ENCODE measurements at regions not wholly inside any gene's neighbourhood (a gene's known extent, or its start where the extent isn't known, plus 50 kb on each side); places are given as distances from the start of the nearest gene placed in this dataset.

DNA sequence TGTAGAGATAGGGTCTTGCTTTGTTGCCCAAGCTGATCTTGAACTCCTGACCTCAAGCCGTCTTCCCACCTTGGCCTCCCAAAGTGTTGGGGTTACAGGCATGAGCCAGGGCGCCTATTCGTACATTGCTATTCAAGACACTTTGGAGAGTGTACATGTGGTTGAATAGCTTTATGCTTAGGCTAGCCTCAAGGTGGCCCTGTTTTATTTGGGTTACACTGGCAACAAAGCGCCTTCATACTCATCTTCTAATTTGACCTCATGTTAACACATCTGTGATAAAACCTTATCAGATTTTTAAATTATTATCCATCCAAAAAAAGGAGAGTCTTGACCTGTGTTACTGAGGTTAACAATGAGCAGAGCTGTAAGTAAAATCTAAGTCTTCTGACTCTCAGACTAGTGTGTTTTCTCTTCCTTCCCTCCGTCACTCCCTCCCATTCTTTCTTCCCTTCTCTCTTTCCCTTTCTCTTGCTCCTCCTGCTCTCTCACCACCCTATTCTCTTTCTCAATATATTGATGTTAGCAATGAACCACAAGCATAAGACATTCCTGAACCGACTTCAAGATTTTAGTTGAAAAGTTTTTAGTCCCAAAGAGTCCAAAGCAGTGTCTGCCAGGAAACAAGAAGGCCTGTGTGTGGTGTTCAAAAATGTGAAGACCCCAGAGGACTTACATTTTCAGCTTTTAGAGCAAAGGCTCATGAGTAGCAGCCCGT is 603.7 kb upstream of the CFAP20DC start:
- DNase-seq (ENCODE audit: low spot score), result no peak

DNA sequence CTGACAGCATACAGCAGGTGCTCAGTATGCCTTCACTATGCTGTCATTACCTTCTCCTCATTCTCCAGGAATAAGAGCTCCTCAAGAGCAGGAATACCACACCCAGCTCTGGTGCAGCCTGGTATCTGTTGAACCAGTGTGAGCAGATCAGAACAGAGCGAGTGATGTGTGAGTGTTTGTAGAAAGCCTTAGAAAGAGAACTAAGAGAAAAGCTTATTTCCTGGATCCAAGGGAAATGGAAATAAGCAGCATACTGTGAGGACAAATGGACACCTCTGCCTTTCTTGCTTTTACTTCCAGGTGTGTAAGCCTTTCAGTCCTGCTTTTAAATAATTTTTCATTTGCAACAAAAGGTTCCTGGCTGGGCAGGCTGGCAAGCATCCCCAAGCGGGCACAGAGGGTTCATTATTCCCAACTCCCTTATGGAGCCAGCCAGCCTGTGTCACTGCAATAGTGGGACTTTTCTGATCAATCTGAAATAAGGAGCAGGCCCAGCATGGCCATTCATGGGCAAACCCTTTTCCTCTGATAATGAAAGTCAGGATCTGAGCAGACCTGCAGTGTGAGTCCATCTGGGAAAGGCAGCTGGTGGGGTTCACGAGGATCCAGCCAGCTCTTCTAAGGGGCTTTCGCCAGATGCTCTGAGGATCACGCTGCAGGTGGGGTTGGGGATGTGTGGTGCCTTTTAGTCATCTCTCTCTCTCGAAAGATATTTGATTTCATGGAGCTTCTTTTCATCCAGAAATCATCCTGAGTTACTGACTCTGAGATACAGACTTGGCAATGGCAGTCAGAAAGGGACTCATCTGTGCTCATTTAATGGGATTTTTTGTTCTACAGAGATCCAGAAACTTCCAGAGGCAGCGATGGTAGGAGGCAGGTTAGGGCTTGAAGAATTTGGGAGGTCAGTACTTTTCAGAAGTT is 594.9 kb upstream of the CFAP20DC start:
- DNase-seq (ENCODE audit: low spot score), result no peak

DNA sequence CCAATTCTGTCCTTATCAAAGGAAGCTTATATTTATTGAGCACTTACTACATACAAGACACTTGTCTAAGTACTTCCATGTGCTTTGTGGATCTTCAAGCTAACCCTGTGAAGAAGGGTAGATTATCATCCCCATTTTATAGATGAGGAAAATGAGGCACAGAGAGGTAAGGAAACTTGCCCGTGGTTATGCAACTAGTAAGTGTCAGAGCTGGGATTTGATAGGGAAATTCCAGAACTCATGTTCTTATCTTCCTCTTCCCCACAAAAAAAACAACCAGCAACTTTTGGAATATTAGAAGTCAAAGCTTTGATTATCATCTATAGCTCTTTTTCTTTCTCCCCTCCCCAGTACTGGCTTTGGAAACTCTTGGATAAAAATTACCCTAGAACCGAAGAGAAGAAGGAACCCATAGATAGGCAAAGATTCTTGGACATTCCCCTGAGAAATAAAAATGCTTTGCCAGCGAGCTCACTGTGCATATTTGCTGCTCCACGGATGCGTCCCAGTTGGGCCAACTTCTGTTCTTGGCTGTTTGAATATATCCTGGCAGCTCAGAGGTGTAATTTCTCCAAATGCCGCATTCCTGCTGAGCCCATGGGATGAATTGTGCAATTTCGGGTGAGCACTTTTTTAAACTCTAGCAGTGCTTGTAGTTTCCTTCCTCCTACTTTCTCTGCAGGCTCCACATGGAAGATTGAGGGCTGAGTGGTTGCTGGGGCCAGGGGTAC is 591.5 kb upstream of the CFAP20DC start:
- DNase-seq (ENCODE audit: low spot score), result no peak

DNA sequence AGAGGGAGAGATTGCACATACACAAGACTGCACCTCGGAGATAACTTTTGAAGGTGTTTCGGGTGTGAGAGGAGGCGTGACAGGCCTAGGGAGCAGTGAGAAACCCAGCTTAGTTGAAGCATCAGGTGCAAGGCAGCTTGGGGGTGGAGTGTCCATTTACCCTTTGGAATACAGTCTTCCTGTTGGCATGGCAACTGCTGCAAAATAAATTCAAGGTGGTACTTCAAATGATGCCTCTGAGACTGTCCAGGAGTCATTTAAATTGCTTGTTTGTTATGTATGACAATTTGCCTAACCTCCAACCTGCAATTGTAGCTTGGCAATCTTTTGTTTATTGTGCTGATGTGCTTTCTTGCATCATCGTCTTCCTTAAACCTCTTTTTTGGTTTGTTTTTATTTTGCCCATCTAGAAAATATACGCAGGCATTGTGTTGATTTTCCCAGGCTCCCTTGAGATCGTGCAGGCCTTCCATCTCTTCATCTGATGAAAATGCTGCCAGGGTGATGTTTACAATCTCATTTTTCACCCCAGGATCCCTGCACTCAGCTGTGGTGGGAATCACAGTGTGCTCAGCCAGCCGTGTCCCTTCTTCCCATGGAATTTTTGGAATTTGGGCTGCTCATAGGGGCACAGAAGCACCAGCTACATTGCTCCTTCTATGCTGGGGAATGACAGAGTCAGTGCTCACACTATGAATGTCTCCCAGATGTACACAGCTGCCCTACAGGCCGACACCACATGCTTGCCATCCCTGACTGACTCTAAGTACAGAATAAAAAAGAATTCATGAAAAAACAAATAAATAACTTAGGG is 583.1 kb upstream of the CFAP20DC start:
- DNase-seq (ENCODE audit: low spot score), result no peak

DNA sequence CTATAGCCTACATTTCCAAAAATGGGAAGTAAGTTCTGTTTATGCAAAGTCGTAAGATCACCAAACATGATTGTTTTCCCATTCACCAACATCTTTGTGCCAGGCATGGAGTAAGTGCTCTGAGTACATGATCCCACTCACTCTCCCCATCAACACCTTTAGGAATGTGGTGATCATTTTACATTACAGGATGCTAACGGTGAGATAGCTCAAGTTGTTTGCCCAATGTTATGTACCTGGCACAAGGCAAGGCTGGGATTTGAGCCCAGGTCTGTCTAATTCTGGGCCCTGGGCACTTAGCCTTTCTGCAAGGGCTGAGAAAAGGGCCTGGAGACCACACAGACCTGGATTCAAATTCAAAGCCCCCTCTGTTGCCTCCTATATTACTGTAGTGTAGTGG is 581.7 kb upstream of the CFAP20DC start:
- no peak for DNase-seq (ENCODE audit: low spot score)

GRCh38 chr3:59621037-59621436 is 571.2 kb upstream of the CFAP20DC start:
- no peak for DNase-seq (ENCODE audit: low spot score)

- DNase-seq (ENCODE audit: low spot score), result no peak
Observed at GRCh38 chr3:59620325-59620724, 570.5 kb upstream of the CFAP20DC start.

- DNase-seq (ENCODE audit: low spot score), result no peak
Observed at GRCh38 chr3:59612444-59612715, 562.6 kb upstream of the CFAP20DC start.

- DNase-seq (ENCODE audit: low spot score), result no peak
Observed at GRCh38 chr3:59611649-59612443, 562.0 kb upstream of the CFAP20DC start.

DNA sequence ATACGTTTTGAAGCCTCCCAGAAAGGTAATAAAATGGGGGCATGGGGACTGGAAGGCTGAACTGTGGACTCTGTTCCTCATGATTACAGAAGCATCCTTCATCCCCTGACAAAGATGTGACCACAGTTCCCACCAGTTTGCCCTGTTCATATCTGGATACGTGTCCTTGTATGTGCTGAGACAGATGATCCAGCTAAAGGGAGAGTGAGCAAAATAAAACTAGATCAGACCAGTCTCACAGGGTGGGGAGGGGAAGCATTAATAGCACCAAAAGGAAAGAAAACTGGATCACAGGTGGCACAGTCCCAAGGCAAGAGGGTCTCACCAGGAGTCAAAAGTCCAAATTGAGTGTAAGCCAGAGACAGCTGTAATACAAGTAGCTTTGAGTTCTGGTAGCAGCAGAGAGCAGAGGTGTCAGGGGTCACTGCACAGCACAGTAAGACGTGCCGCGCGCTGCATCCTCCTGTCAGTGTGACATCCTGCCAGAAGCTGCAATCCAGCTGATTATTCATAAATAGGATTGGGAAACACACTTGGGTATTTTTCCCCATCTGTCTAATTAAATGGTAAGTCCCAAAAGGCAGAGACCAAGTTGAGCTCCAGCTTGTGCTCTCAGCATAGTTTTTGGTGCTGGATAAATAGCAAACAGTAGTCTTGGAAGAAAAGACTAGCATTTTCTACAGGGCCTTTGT is 560.0 kb upstream of the CFAP20DC start:
- no peak for DNase-seq (ENCODE audit: low spot score)

DNA sequence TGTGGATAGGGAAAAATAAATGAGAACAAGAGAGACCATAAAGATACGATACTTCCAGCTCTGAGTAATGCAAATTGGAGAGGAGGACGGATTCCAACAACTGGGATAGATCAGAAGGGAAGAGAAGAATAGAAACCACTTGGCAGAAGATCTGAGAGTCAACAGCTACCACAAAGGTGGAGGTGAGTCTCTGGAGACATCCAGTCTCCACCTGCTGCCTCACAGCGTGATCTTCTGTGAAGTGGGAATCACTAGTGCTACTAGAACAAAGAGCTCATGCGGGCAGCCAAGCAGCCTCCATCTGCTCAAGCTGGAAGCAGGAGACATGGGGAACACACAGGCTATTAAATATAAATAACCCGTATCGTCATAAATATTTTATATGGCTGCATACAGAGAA is 558.5 kb upstream of the CFAP20DC start:
- DNase-seq (ENCODE audit: low spot score), result no peak

DNA sequence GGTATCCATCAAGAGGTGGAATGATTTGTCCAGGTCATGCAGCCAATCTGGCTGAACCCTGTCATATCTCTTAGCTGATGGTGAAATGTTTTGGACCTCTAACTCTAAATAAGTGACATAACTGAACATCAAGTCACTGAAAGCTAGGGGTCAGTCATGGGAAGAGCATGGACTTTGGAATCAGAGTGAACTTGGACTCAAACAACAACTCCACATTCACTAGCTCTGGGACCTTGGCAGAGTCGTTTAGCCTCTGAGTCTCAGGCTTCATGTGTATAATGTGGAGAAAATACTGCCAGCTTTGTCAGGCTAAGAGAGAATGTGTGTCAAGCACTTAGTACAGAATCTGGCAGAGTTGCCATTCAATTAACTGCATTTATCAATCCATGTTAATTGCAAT is 557.8 kb upstream of the CFAP20DC start:
- DNase-seq (ENCODE audit: low spot score), result no peak

- DNase-seq (ENCODE audit: low spot score), result no peak
Observed at GRCh38 chr3:59606638-59607266, 556.9 kb upstream of the CFAP20DC start.

DNA sequence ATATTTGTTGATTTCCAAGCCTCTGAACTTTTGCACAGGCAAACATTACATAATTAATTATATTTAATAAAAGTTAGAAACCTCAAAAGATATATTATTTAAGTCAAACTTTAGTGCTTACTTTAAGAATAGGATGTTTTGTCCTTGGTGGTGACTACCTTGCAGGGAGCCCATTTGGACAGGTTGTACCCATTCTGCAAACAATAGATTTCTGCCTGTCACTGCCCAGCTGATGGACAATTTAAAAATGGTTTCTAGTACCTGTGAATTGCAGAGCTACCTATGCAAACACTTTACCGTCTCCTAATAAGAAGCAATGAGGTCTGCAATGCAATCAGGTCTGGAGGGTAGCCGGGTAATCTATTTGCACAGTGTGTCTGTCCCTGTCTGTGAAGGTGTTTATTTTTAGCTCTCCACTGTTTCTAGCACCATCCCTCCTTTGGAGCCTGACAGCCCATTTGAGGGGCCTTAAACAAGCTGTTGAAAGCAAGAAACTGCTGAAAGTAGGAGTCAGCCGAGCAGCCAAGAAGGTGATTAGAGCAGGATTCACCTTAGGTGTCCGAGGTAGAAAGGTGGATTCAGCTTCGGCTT is 556.2 kb upstream of the CFAP20DC start:
- DNase-seq (ENCODE audit: low spot score), result no peak

GRCh38 chr3:59605318-59605717 is 555.5 kb upstream of the CFAP20DC start:
- no peak for DNase-seq (ENCODE audit: low spot score)

GRCh38 chr3:59601486-59601885 is 551.7 kb upstream of the CFAP20DC start:
- DNase-seq (ENCODE audit: low spot score), result no peak

GRCh38 chr3:59600631-59601030 is 550.8 kb upstream of the CFAP20DC start:
- DNase-seq (ENCODE audit: low spot score), result no peak

DNA sequence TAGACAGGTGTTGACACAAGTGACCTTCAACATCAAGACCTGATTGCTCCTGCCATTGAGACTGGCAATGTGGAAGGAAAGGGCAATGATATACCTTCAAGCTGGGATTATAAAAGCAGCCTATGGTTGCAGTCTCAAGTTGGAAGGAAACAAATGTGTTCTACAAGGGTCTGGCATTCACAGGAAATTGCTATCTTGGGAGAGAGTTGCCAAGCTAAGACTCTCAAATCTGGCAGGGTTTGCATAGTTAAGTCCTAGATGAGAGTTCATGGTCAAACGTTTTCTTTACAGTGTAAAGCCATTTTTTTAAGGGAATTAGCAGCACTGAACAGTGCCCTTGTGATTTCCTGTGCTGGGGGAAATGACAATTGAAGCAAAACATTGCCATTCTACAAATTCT is 546.9 kb upstream of the CFAP20DC start:
- no peak for DNase-seq (ENCODE audit: low spot score)

- no peak for DNase-seq (ENCODE audit: low spot score)
Observed at GRCh38 chr3:59595830-59596229, 546.0 kb upstream of the CFAP20DC start.

GRCh38 chr3:59593380-59593779 is 543.6 kb upstream of the CFAP20DC start:
- no peak for DNase-seq (ENCODE audit: low spot score)
